OCI-LY7 (cell line): ENCODE measurements at regions not wholly inside any gene's neighbourhood (a gene's known extent, or its start where the extent isn't known, plus 50 kb on each side); places are given as distances from the start of the nearest gene placed in this dataset.

Source experiments
- EZH2phosphoT487 ChIP-seq: fragments of 200-600 bp; sonication (generic); IDR thresholded peaks from 2 replicates; pipeline ENCODE4 v1.6.1; 2018; ENCODE audit warnings: low read depth, borderline replicate concordance, mild to moderate bottlenecking, mixed run types, antibody characterized with exemption, low read length, moderate library complexity, mixed read lengths
- TF ChIP-seq, protein P1 (sequence below): fragments of 200-600 bp; sonication (generic); conservative IDR thresholded peaks from 2 replicates; pipeline ENCODE4 v1.5.1; 2014; ENCODE audit warnings: mild to moderate bottlenecking, antibody characterized with exemption, low read length, moderate library complexity, mixed read lengths

- TF ChIP-seq, protein P1, sequence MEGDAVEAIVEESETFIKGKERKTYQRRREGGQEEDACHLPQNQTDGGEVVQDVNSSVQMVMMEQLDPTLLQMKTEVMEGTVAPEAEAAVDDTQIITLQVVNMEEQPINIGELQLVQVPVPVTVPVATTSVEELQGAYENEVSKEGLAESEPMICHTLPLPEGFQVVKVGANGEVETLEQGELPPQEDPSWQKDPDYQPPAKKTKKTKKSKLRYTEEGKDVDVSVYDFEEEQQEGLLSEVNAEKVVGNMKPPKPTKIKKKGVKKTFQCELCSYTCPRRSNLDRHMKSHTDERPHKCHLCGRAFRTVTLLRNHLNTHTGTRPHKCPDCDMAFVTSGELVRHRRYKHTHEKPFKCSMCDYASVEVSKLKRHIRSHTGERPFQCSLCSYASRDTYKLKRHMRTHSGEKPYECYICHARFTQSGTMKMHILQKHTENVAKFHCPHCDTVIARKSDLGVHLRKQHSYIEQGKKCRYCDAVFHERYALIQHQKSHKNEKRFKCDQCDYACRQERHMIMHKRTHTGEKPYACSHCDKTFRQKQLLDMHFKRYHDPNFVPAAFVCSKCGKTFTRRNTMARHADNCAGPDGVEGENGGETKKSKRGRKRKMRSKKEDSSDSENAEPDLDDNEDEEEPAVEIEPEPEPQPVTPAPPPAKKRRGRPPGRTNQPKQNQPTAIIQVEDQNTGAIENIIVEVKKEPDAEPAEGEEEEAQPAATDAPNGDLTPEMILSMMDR: no peak
- no peak for TF ChIP-seq EZH2phosphoT487
Measured at GRCh38 chr9:101957705-101958104, 219.3 kb upstream of the GRIN3A start.
